ENCODE measurements at regions not wholly inside any gene's neighbourhood (a gene's known extent, or its start where the extent isn't known, plus 50 kb on each side); places are given as distances from the start of the nearest gene placed in this dataset.

- TF ChIP-seq, protein P1, sequence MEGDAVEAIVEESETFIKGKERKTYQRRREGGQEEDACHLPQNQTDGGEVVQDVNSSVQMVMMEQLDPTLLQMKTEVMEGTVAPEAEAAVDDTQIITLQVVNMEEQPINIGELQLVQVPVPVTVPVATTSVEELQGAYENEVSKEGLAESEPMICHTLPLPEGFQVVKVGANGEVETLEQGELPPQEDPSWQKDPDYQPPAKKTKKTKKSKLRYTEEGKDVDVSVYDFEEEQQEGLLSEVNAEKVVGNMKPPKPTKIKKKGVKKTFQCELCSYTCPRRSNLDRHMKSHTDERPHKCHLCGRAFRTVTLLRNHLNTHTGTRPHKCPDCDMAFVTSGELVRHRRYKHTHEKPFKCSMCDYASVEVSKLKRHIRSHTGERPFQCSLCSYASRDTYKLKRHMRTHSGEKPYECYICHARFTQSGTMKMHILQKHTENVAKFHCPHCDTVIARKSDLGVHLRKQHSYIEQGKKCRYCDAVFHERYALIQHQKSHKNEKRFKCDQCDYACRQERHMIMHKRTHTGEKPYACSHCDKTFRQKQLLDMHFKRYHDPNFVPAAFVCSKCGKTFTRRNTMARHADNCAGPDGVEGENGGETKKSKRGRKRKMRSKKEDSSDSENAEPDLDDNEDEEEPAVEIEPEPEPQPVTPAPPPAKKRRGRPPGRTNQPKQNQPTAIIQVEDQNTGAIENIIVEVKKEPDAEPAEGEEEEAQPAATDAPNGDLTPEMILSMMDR (IDR thresholded peaks at IDR 0.05; ENCODE audit: poor library complexity): no peak
- no peak for TF ChIP-seq EZH2phosphoT487 (IDR thresholded peaks at IDR 0.05; ENCODE audit: low read depth, severe bottlenecking, unreplicated experiment)
- no peak for TF ChIP-seq EZH2 (IDR thresholded peaks at IDR 0.05; ENCODE audit: borderline replicate concordance)
- Histone ChIP-seq H3K4me3 (no peak overlapping the region), H3K27ac (no peak overlapping the region), H2AFZ (no peak overlapping the region), H3K4me1 (ENCODE audit: insufficient read depth) (no peaks in the 10 kb centered on the region), H3K9me2 (replicated peaks; ENCODE audit: insufficient read depth) (no peaks in the 10 kb centered on the region), H3K27me3 (no peaks in the 10 kb centered on the region), H4K20me1 (ENCODE audit: insufficient read depth, poor library complexity, severe bottlenecking) (no peaks in the 10 kb centered on the region), H3K36me3 (replicated peaks; ENCODE audit: insufficient read depth, low read depth) (no peaks in the 10 kb centered on the region), H3K9me3 (ENCODE audit: low read depth) (no peaks in the 10 kb centered on the region), H3K4me2 (no peak overlapping the region), H3K79me2 (no peaks in the 10 kb centered on the region)
- DNase-seq (ENCODE audit: low spot score): no peak
- 94% methylated on average over 4 of the region's 4 CpGs for WGBS (ENCODE audit: low lambda C conversion rate, missing lambda C conversion rate)
Observed at GRCh38 chr12:78790148-78790547, 74.4 kb upstream of the SYT1 start.

DNA sequence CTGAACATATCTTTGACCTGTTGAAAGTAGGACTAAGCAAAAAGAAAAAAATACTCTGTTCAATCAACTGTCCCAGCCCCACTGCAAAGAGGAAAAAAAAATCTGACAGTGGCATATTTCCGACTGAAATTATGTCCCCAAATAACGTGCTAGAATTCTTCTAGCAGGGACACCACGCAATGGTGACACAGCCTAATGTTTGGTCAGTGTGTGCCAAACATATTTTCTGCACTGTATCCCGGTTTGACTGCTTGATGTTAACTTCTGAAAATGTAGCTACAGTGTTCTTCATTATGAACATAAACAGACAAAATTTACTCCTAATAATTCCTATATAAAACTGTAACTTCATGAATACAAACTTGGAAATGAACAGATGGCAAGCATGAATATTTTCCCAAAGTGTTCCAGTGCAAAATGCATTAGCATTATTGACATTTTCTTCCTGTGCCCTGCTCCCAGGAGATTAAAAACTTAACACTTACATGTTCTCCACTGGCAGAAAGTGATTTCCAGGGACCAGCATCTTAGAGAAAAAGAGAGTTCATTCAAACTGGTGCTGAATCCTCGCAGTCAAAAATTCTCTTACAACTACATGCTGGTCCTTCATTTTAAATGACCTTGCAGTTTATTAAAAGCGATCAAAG, 72.4 kb upstream of the SYT1 start:
- Histone ChIP-seq H3K9me2 (replicated peaks; ENCODE audit: insufficient read depth) (no peaks in the 10 kb centered on the region), H3K79me2 (no peaks in the 10 kb centered on the region), H3K9me3 (ENCODE audit: low read depth) (no peaks in the 10 kb centered on the region), H3K27ac (no peak overlapping the region), H3K27me3 (no peaks in the 10 kb centered on the region), H3K4me1 (ENCODE audit: insufficient read depth) (no peaks in the 10 kb centered on the region), H3K4me3 (no peak overlapping the region), H3K4me2 (no peak overlapping the region), H2AFZ (no peak overlapping the region), H3K36me3 (replicated peaks; ENCODE audit: insufficient read depth, low read depth) (no peaks in the 10 kb centered on the region), H4K20me1 (ENCODE audit: insufficient read depth, poor library complexity, severe bottlenecking) (no peaks in the 10 kb centered on the region)
- WGBS (ENCODE audit: low lambda C conversion rate, missing lambda C conversion rate): 96% methylated on average over 6 of the region's 6 CpGs
- DNase-seq (ENCODE audit: low spot score): no peak
- TF ChIP-seq EZH2 (IDR thresholded peaks at IDR 0.05; ENCODE audit: borderline replicate concordance): no peak
- TF ChIP-seq, protein P1 (IDR thresholded peaks at IDR 0.05; ENCODE audit: poor library complexity): no peak
- TF ChIP-seq EZH2phosphoT487 (IDR thresholded peaks at IDR 0.05; ENCODE audit: low read depth, severe bottlenecking, unreplicated experiment): no peak

GRCh38 chr12:78793491-78793890, 71.1 kb upstream of the SYT1 start:
- no peaks in the 10 kb centered on the region for H3K4me1 ChIP-seq (ENCODE audit: insufficient read depth)
- no peak overlapping the region for H3K4me2 ChIP-seq
- no peak for DNase-seq (ENCODE audit: low spot score)
- H3K27me3 ChIP-seq: no peaks in the 10 kb centered on the region
- H3K36me3 ChIP-seq (replicated peaks; ENCODE audit: insufficient read depth, low read depth): no peaks in the 10 kb centered on the region
- no peak overlapping the region for H2AFZ ChIP-seq
- H3K4me3 ChIP-seq: no peak overlapping the region
- WGBS (ENCODE audit: low lambda C conversion rate, missing lambda C conversion rate): 48% methylated on average over 2 of the region's 2 CpGs
- H3K79me2 ChIP-seq: no peaks in the 10 kb centered on the region
- H3K27ac ChIP-seq: no peak overlapping the region
- H3K9me3 ChIP-seq (ENCODE audit: low read depth): no peaks in the 10 kb centered on the region
- TF ChIP-seq, protein P1 (IDR thresholded peaks at IDR 0.05; ENCODE audit: poor library complexity): no peak
- H4K20me1 ChIP-seq (ENCODE audit: insufficient read depth, poor library complexity, severe bottlenecking): no peaks in the 10 kb centered on the region
- no peaks in the 10 kb centered on the region for H3K9me2 ChIP-seq (replicated peaks; ENCODE audit: insufficient read depth)

- Histone ChIP-seq H3K4me3 (no peak overlapping the region), H4K20me1 (ENCODE audit: insufficient read depth, poor library complexity, severe bottlenecking) (no peaks in the 10 kb centered on the region), H3K27ac (no peak overlapping the region), H3K27me3 (no peaks in the 10 kb centered on the region), H3K36me3 (replicated peaks; ENCODE audit: insufficient read depth, low read depth) (no peaks in the 10 kb centered on the region), H3K4me1 (ENCODE audit: insufficient read depth) (no peaks in the 10 kb centered on the region), H3K9me2 (replicated peaks; ENCODE audit: insufficient read depth) (no peaks in the 10 kb centered on the region), H3K4me2 (no peak overlapping the region), H2AFZ (no peak overlapping the region), H3K9me3 (ENCODE audit: low read depth) (no peaks in the 10 kb centered on the region), H3K79me2 (no peaks in the 10 kb centered on the region)
- WGBS (ENCODE audit: low lambda C conversion rate, missing lambda C conversion rate): 98% methylated on average over 17 of the region's 18 CpGs
- no peak for DNase-seq (ENCODE audit: low spot score)
- TF ChIP-seq EZH2phosphoT487 (IDR thresholded peaks at IDR 0.05; ENCODE audit: low read depth, severe bottlenecking, unreplicated experiment): no peak
- TF ChIP-seq EZH2 (IDR thresholded peaks at IDR 0.05; ENCODE audit: borderline replicate concordance): no peak
- TF ChIP-seq, protein P1 (IDR thresholded peaks at IDR 0.05; ENCODE audit: poor library complexity): no peak
Observed at GRCh38 chr12:78793982-78794381, 70.6 kb upstream of the SYT1 start.

Data from hepatocyte (in vitro differentiated cells).